NCI-H1417 treated with DMSO at 0.1 percent for 48 hours (cell line): ENCODE measurements at regions not wholly inside any gene's neighbourhood (a gene's known extent, or its start where the extent isn't known, plus 50 kb on each side); places are given as distances from the start of the nearest gene placed in this dataset.
"Not testable (repeated sequence)": the region's sequence is repeated elsewhere in the genome, so short reads cannot be mapped to it uniquely, and the experiment has no call there.

Experiments
- DNase-seq: peaks from one replicate; lab custom pipeline; 2025; lab: John Stamatoyannopoulos, UW

DNA sequence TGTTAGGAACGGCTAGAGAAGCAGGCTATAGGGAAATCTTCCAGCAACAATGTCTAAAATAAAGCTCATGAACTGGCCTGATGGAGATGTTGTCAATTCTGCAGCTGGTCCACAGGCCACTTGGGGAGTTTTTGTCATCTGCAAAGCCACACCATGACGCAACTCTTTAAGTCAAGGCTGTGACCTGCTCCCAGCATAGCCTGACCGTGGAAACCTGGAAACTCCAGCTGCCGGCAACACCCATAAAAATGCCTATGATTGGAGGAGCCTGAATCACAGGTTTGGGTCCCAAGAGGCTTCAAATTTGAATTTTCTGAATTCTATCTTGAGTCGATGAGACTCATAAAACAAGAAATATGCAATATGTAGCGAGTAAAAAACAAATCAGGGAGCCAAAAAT lies 969.2 kb upstream of the PRKX start:
- DNase-seq: no peak

GRCh38 chrX:4675686-4676300 lies 962.3 kb upstream of the PRKX start:
- DNase-seq: no peak

DNA sequence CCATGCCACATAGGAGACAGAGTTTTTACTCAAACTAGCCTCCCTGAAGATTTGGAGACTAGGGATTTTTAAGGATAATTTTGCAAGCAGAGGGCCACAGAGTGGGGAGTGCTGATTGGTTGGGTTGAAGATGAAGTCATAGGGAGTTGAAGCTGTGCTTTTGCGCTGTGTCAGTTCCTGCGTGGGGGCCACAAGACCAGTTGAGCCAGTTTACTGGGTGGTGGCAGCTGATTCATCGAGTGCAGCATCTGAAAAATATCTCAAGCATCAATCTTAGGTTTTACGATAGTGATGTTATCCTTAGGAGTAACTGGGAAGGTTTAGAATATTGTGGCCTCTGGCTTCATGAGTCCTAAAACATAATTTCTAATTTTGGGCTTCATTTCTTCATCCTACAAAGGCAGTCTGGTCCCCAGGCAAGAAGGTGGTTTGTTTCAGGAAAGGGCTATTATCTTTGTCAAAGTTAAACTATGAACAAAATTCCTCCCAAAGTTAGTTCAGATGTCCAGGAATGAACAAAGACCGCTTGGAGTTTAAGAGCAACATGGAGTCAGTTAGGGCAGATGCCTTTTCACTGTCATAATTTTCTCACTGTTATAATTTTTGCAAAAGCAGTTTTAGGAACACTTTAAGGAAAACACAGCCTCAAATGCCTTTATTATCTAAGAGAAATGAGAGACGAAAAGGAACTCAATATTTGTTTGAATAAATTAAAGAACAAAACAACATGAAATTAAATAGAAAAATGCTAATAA lies 960.8 kb upstream of the PRKX start:
- DNase-seq: no peak

- DNase-seq: no peak
Measured at GRCh38 chrX:4671344-4671743, 957.9 kb upstream of the PRKX start.

DNA sequence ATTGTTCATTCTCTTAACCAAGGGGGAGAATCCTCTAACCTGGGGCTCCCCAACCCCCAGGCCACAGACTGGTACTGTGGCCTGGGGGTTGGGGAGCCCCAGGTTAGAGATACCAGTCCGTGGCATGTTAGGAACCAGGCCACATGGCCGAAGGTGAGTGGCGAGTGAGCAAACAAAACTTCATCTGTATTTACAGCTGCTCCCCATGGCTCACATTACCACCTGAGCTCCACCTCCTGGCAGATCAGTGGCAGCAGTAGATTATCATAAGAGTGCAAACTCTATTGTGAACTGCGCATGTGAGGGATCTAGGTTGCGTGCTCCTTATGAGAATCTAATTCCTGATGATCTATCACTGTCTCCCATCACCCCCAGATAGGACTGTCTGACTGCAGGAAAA lies 957.2 kb upstream of the PRKX start:
- no peak for DNase-seq

DNA sequence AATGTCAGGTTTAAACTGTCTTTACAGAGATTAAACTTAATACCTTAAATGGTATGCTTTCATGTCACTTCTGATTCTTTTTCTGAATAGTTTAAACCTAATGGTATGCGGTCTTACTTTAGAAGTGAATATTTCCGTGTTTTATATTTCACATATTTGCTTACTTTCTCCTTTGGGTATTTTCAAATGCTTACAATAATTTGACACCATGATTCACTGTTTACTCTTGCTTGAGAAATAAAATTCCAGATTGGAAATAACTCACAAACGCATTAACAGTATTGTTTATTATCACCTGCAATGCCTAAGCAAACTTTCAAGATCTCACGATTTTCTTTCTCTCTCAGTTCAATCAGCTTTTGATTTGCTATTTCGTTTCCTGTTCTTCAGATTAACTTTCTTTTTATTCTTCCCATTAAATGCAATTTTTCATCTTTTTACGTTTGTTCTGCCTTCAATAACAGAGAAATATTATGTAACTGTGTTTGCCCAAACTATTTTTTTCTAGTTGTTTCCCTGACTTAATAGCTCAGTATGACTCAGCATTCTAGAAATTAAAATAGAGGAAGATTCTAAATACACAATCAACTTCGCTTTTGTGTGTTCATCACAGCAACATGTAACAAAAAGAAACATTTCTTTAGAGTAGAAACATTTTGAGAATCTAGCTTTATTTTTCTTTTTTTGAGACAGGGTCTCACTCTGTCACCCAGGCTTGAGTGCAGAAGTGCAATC lies 955.5 kb upstream of the PRKX start:
- DNase-seq: no peak

DNA sequence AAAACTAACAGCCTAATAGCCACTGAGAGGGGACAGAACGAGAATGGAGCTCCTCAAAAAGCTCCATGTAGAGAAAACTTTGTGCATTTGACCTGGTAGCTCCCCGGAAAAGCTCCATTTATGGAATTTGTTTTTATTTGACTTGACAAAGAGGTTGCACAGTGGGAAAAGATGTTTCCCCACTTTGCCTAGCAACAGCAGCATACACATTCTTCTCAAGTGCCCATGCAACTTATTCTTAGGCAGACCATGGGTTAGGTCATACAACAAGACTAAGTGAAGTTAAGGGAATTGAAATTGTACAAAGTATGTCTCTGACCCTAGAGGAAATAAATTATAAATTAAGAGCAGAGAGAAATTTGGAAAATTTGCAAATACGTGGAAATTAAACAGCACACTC lies 949.6 kb upstream of the PRKX start:
- DNase-seq: no peak

DNA sequence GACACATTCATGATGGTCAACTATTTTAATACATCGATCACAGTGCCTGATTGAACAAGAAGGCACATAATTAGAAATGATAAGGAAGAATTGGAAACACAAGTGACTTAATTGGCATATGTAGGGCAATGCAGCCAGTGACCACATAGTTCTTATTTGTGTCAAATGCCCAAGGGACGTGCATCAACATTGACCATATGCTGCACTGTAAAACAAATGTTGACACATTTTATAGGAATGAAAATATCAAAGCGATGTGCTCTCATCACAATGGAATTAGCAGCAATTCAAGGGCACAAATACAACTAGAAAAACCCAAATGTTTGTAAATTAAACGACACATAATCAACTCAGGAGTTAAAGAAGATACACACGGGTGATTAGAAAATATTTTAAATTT lies 948.3 kb upstream of the PRKX start:
- no peak for DNase-seq

GRCh38 chrX:4656419-4656818 lies 943.0 kb upstream of the PRKX start:
- no peak for DNase-seq

- no peak for DNase-seq
Measured at GRCh38 chrX:4655743-4656142, 942.3 kb upstream of the PRKX start.

- no peak for DNase-seq
Measured at GRCh38 chrX:4642114-4642513, 928.7 kb upstream of the PRKX start.

- DNase-seq: no peak
Measured at GRCh38 chrX:4638036-4638435, 924.6 kb upstream of the PRKX start.

- DNase-seq: no peak
Measured at GRCh38 chrX:4627414-4627813, 914.0 kb upstream of the PRKX start.

DNA sequence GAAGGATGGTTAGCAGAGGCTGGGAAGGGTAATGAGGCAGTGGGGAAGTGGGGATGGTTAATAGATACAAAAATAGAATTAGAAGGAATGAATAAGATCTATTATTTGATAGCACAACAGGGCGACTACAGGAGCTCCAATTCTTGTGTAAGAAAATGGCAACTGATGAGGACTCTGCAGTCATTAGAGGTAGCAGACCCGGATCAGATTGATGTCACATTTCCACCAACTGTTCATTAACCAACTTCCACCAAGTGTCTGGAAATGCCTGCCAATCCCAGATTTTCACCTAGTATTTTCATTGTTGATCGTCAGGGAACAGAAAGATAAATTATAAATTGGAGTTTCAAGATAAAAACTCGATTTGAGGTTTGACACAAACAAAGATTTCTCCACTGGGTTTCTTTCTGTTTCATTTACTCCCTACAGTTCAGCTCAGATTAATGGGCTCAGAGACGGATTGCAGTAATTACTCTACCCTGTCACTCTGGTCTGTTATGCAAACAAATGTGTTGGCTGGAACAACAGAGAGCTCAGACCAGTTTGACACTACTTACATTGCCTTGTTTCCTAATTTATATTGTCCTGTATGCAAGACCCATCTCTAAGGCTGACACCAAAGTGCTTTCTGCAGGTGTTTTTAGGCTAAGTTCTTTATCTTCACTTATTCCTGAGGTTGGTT lies 909.2 kb upstream of the PRKX start:
- DNase-seq: no peak

GRCh38 chrX:4613651-4614050 lies 900.2 kb upstream of the PRKX start:
- DNase-seq: not testable (repeated sequence)

DNA sequence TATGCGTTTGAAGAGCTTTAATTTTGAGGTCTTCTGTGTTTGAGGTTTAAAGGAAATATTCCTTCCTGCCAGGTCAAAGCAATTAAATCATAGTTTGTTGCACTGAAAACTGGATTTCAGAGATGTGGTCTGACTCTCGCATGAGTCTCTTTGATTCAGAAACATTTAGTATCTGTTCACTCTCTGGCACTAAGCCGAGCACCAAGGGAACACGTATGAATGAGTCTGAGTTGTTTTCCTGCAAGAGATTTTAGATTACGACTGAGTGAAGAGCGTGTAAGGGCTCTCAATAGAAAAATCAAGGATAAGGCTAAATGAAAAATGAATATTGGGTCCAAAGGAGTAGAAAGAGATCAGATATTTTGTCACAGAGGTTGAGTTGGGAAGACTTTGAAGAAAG lies 875.4 kb upstream of the PRKX start:
- DNase-seq: no peak

DNA sequence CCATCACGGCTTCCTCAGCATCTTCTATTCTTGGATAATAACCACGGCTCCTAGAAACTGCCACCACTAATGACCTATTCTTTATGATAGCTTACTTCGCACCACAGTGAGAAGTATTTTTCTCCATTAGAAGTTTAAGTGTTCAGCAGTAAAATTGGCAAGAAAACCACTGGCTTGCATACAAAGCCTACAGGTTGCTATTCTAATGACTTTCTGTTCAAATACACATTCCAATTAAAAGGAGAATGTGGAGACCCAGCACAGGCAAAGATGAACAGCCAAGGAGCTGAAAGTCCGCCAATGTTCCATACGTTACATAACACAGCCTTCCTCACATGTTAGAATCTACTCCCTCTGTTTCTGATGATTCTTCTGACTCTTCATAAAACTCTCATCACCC lies 875.0 kb upstream of the PRKX start:
- no peak for DNase-seq

GRCh38 chrX:4588056-4588455 lies 874.6 kb upstream of the PRKX start:
- DNase-seq: no peak

- DNase-seq: no peak
Measured at GRCh38 chrX:4579999-4580398, 866.5 kb upstream of the PRKX start.

- DNase-seq: no peak
Measured at GRCh38 chrX:4579480-4579879, 866.0 kb upstream of the PRKX start.

GRCh38 chrX:4572691-4573090 lies 859.2 kb upstream of the PRKX start:
- peak; percentile 49 for DNase-seq

DNA sequence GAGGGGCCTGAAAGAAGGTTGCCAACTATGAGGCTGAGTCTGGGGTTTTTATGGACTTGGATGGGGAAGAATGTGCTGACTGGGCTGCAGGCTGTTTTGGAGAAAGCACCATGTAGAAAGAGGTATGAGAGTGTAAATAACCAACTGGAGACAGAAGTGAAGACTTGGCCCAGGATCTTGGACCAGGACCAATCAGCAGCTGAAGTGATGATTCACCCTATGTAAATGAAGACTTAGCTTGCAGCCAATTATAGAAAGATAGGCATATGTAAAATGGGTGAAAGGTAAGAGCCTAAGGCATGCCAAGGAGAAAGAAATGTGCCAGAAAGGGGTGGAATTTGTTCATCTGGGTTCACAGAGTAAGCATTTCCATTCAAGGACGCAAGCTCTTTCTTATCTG lies 856.7 kb upstream of the PRKX start:
- DNase-seq: no peak

- DNase-seq: no peak
Measured at GRCh38 chrX:4560192-4560591, 846.7 kb upstream of the PRKX start.
